NT2/D1 (cell line): ENCODE measurements at regions not wholly inside any gene's neighbourhood (a gene's known extent, or its start where the extent isn't known, plus 50 kb on each side); places are given as distances from the start of the nearest gene placed in this dataset.

ENCODE experiments used
- SUZ12 ChIP-seq: IDR thresholded peaks from 2 replicates; pipeline ENCODE4 v1.6.1; 2011; ENCODE audit not compliant: insufficient read length, insufficient read depth; ENCODE audit errors: extremely low read depth
- ZNF274 ChIP-seq: IDR thresholded peaks from 2 replicates; pipeline ENCODE4 v1.6.1; 2011; ENCODE audit warnings: mild to moderate bottlenecking, low read depth, low read length

GRCh38 chr3:182041668-182042291 lies 330.1 kb downstream of the SOX2 start:
- TF ChIP-seq ZNF274, result no peak
- TF ChIP-seq SUZ12, result no peak
